T-cell (primary cell): ENCODE measurements at regions not wholly inside any gene's neighbourhood (a gene's known extent, or its start where the extent isn't known, plus 50 kb on each side); places are given as distances from the start of the nearest gene placed in this dataset.

Experiments used
- ATAC-seq, 4 experiments: fragments of 200-7000 bp in 3 of 4; fragments of 150-1000 bp in 1 of 4; cut with Tn5 transposase; replicated peaks in 1 of 4; 1 replicate in 3 of 4; 2 replicates in 1 of 4; pipeline ENCODE4 v1.10.0; 2021; ENCODE audit warnings: moderate library complexity in 3 of 4, mild to moderate bottlenecking in 2 of 4, moderate number of reproducible peaks in 1 of 4
- CTCF ChIA-PET, 2 donors: fragments of 300-600 bp; sonication (Branson Sonifier 250); formaldehyde crosslinking; loops; one replicate each; lab custom pipeline; 2022; ENCODE audit warnings: antibody characterized with exemption in 2 of 2; lab: Charles Lee
- POLR2A ChIA-PET, 2 donors: fragments of 300-600 bp; sonication (Branson Sonifier 250); formaldehyde crosslinking; loops; one replicate each; lab custom pipeline; 2022; ENCODE audit warnings: antibody characterized with exemption in 2 of 2; lab: Charles Lee
- DNase-seq, 35 experiments: peaks; one replicate each; pipeline versions ENCODE4 v3.0.0 to v3.0.0-alpha.2; 2013 to 2023
- H3K27ac ChIP-seq: one replicate; pipeline ENCODE4 v1.5.1; 2013; ENCODE audit warnings: low read length
- H3K27me3 ChIP-seq, 2 experiments: replicated peaks in 1 of 2; 1 replicate in 1 of 2; 2 replicates in 1 of 2; pipeline versions ENCODE4 v1.6.1 to v1.7.0; 2013; ENCODE audit warnings: low read length in 1 of 2, mixed read lengths in 1 of 2; ENCODE audit not compliant: control insufficient read depth in 2 of 2, insufficient read depth in 2 of 2; ENCODE audit errors: extremely low read depth in 1 of 2
- H3K36me3 ChIP-seq, 2 donors: 1 replicate in 1 of 2; 2 replicates in 1 of 2; pipeline versions ENCODE4 v1.6.1 to v1.7.0; 2013; ENCODE audit warnings: low read length in 1 of 2; ENCODE audit not compliant: control insufficient read depth in 2 of 2, insufficient read depth in 1 of 2; ENCODE audit errors: extremely low read depth in 1 of 2
- H3K4me1 ChIP-seq, 2 experiments: 1 replicate in 1 of 2; 2 replicates in 1 of 2; pipeline versions ENCODE4 v1.6.1 to v1.7.0; 2013; ENCODE audit warnings: low read length in 2 of 2, mixed read lengths in 1 of 2; ENCODE audit not compliant: insufficient read depth in 2 of 2, control insufficient read depth in 1 of 2; ENCODE audit errors: extremely low read depth in 1 of 2
- H3K4me3 ChIP-seq, 2 donors: 1 replicate in 1 of 2; 2 replicates in 1 of 2; pipeline versions ENCODE4 v1.5.1 to v1.7.0; 2013; ENCODE audit warnings: mild to moderate bottlenecking in 2 of 2, low read length in 1 of 2, moderate library complexity in 1 of 2; ENCODE audit not compliant: control insufficient read depth in 1 of 2; ENCODE audit errors: extremely low read depth in 1 of 2
- H3K9me3 ChIP-seq: 2 replicates; pipeline ENCODE4 v1.7.0; 2013
- H3K27ac Mint-ChIP-seq, 2 donors: one replicate each; pipeline ENCODE4 v1.8.0; 2020 to 2021; ENCODE audit warnings: mild to moderate bottlenecking in 2 of 2, mixed read lengths in 2 of 2
- H3K27me3 Mint-ChIP-seq, 2 donors: one replicate each; pipeline ENCODE4 v1.8.0; 2021 to 2022; ENCODE audit warnings: mixed read lengths in 2 of 2
- H3K36me3 Mint-ChIP-seq: one replicate; pipeline ENCODE4 v1.8.0; 2021; ENCODE audit warnings: mixed read lengths
- H3K4me1 Mint-ChIP-seq, 3 donors: one replicate each; pipeline ENCODE4 v1.8.0; 2020 to 2022; ENCODE audit warnings: mixed read lengths in 3 of 3, mild to moderate bottlenecking in 1 of 3
- H3K4me3 Mint-ChIP-seq, 3 donors: one replicate each; pipeline ENCODE4 v1.8.0; 2020 to 2022; ENCODE audit warnings: mild to moderate bottlenecking in 3 of 3, mixed read lengths in 3 of 3, moderate library complexity in 3 of 3
- H3K9me3 Mint-ChIP-seq, 3 donors: one replicate each; pipeline ENCODE4 v1.8.0; 2020 to 2022; ENCODE audit warnings: mixed read lengths in 3 of 3
- WGBS: methylation state at CpG from one replicate; pipeline ENCODE4 v1.1.5; 2013; ENCODE audit warnings: missing lambda C conversion rate; ENCODE audit not compliant: insufficient coverage; 5-methylcytosine and 5-hydroxymethylcytosine counted together

DNA sequence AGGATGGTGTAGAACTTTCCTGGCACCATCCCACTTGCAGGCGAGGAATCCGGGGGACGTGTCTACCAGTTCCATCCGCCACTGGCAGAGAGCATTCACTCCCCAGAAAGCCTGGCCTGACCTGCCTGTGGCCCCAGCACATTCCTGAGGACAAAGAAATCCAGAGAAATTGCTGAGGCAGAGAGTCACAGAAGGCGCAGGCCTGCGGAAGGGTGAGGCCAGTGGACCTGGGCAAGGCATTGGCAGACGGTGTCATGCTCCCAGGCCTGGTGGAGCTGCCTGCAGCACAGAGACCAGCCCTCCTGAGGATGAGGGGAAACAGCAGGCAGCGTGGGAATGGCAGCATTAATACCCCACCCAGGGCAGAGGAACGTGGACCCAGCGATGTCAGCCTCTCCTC is 81.2 kb upstream of the F3 start:
- Mint-ChIP-seq H3K27ac (no peak overlapping the region), H3K36me3 (no peaks in the 10 kb centered on the region), H3K9me3 (peaks cover 6 to 9% (median 8%) of the 10 kb centered on the region in 3 donors), H3K4me1 (no peaks in the 10 kb centered on the region), H3K4me3 (no peak overlapping the region), H3K27me3 (peaks cover 0 to 5% of the 10 kb centered on the region in 2 donors)
- H3K4me3 ChIP-seq, result no peak overlapping the region
- H3K4me1 ChIP-seq, result no peaks in the 10 kb centered on the region
- WGBS, result 74% methylated on average over 7 of the region's 10 CpGs
- ChIA-PET CTCF (no interaction called here), POLR2A (no interaction called here)
- DNase-seq, result no peak
- H3K27ac ChIP-seq, result no peak overlapping the region
- no peaks in the 10 kb centered on the region for H3K36me3 ChIP-seq
- H3K27me3 ChIP-seq, result peaks cover 0 to 11% of the 10 kb centered on the region in 2 experiments
- no peak for ATAC-seq
- no peaks in the 10 kb centered on the region for H3K9me3 ChIP-seq

DNA sequence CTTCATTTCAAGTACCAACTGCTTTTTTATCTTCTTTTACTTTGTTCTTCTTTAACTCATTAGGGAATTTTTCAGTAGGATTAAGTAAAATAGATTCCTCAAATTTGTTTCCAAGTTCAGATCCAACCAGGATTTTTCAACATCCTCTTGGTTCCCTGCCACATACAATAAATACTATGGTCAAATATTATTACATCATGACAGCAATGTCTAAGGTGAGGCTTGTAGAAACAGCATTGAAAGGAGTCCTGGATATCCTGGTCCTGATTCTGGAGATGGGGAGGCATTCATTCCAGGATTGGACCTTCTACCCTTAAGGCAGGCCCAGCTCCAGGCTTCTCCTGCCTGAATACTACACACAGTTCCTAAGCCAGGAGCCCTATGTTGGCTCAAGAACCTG is 80.2 kb upstream of the F3 start:
- Histone ChIP-seq H3K4me1 (no peaks in the 10 kb centered on the region), H3K27me3 (peaks cover 0 to 13% of the 10 kb centered on the region in 2 experiments), H3K36me3 (no peaks in the 10 kb centered on the region), H3K9me3 (no peaks in the 10 kb centered on the region), H3K27ac (no peak overlapping the region), H3K4me3 (no peak overlapping the region)
- ChIA-PET POLR2A (no interaction called here), CTCF (no interaction called here)
- no peak for DNase-seq
- Mint-ChIP-seq H3K9me3 (peaks cover 6 to 9% (median 8%) of the 10 kb centered on the region in 3 donors), H3K36me3 (no peaks in the 10 kb centered on the region), H3K4me3 (no peak overlapping the region), H3K27ac (no peak overlapping the region), H3K4me1 (no peaks in the 10 kb centered on the region), H3K27me3 (peaks cover 0 to 5% of the 10 kb centered on the region in 2 donors)
- ATAC-seq, result no peak

- ChIA-PET CTCF (no interaction called here), POLR2A (no interaction called here)
- Histone ChIP-seq H3K9me3 (no peaks in the 10 kb centered on the region), H3K36me3 (no peaks in the 10 kb centered on the region), H3K27ac (no peak overlapping the region), H3K4me3 (no peak overlapping the region), H3K4me1 (no peaks in the 10 kb centered on the region), H3K27me3 (peaks cover 0 to 13% of the 10 kb centered on the region in 2 experiments)
- no CpG with 5 or more reads among the region's 3 CpGs for WGBS
- peaks cover 6 to 9% (median 8%) of the 10 kb centered on the region in 3 donors for H3K9me3 Mint-ChIP-seq
- ATAC-seq, result no peak
- no peak for DNase-seq
- H3K27ac Mint-ChIP-seq, result no peak overlapping the region
- no peaks in the 10 kb centered on the region for H3K36me3 Mint-ChIP-seq
- no peaks in the 10 kb centered on the region for H3K4me1 Mint-ChIP-seq
- no peak overlapping the region for H3K4me3 Mint-ChIP-seq
- H3K27me3 Mint-ChIP-seq, result peaks cover 0 to 5% of the 10 kb centered on the region in 2 donors
Observed at GRCh38 chr1:94621395-94621794, 79.8 kb upstream of the F3 start.

GRCh38 chr1:94620345-94621031 is 78.9 kb upstream of the F3 start:
- CTCF ChIA-PET, result no interaction called here
- no peaks in the 10 kb centered on the region for H3K36me3 ChIP-seq
- no peak for ATAC-seq
- no peak overlapping the region for H3K27ac Mint-ChIP-seq
- H3K9me3 ChIP-seq, result no peaks in the 10 kb centered on the region
- POLR2A ChIA-PET, result no interaction called here
- H3K4me1 ChIP-seq, result no peaks in the 10 kb centered on the region
- H3K4me3 Mint-ChIP-seq, result no peak overlapping the region
- H3K27me3 ChIP-seq, result peaks cover 0 to 13% of the 10 kb centered on the region in 2 experiments
- H3K4me3 ChIP-seq, result no peak overlapping the region
- H3K27ac ChIP-seq, result no peak overlapping the region
- 95% methylated on average over 6 of the region's 10 CpGs for WGBS
- no peaks in the 10 kb centered on the region for H3K36me3 Mint-ChIP-seq
- H3K27me3 Mint-ChIP-seq, result peaks cover 0 to 5% of the 10 kb centered on the region in 2 donors
- H3K4me1 Mint-ChIP-seq, result no peaks in the 10 kb centered on the region
- peaks cover 6 to 9% (median 8%) of the 10 kb centered on the region in 3 donors for H3K9me3 Mint-ChIP-seq
- DNase-seq, result no peak

GRCh38 chr1:94619731-94620130 is 78.2 kb upstream of the F3 start:
- ATAC-seq (no peak), DNase-seq (no peak)
- Histone ChIP-seq H3K9me3 (no peaks in the 10 kb centered on the region), H3K4me1 (no peaks in the 10 kb centered on the region), H3K27me3 (peaks cover 0 to 13% of the 10 kb centered on the region in 2 experiments), H3K36me3 (no peaks in the 10 kb centered on the region), H3K27ac (no peak overlapping the region), H3K4me3 (no peak overlapping the region)
- CTCF ChIA-PET, result no interaction called here
- Mint-ChIP-seq H3K27me3 (peaks cover 0 to 5% of the 10 kb centered on the region in 2 donors), H3K36me3 (no peaks in the 10 kb centered on the region), H3K9me3 (peaks cover 6 to 9% (median 8%) of the 10 kb centered on the region in 3 donors), H3K27ac (no peak overlapping the region), H3K4me3 (no peak overlapping the region), H3K4me1 (no peaks in the 10 kb centered on the region)
- POLR2A ChIA-PET, result no interaction called here
- no CpG with 5 or more reads among the region's 1 CpG for WGBS

- ChIA-PET POLR2A (no interaction called here), CTCF (no interaction called here)
- 76% methylated on average over 8 of the region's 13 CpGs for WGBS
- H3K36me3 ChIP-seq, result no peaks in the 10 kb centered on the region
- Mint-ChIP-seq H3K4me3 (no peak overlapping the region), H3K4me1 (no peaks in the 10 kb centered on the region), H3K27ac (no peak overlapping the region), H3K36me3 (no peaks in the 10 kb centered on the region), H3K27me3 (peaks cover 0 to 5% of the 10 kb centered on the region in 2 donors), H3K9me3 (peaks cover 6 to 9% (median 8%) of the 10 kb centered on the region in 3 donors)
- H3K4me1 ChIP-seq, result no peaks in the 10 kb centered on the region
- no peaks in the 10 kb centered on the region for H3K9me3 ChIP-seq
- H3K27ac ChIP-seq, result no peak overlapping the region
- no peak for DNase-seq
- ATAC-seq, result no peak
- no peak overlapping the region for H3K4me3 ChIP-seq
- H3K27me3 ChIP-seq, result peaks cover 0 to 11% of the 10 kb centered on the region in 2 experiments
Observed at GRCh38 chr1:94617957-94618739, 76.6 kb upstream of the F3 start.
